ENCODE measurements at regions not wholly inside any gene's neighbourhood (a gene's known extent, or its start where the extent isn't known, plus 50 kb on each side); places are given as distances from the start of the nearest gene placed in this dataset.
"Not testable (repeated sequence)": the region's sequence is repeated elsewhere in the genome, so short reads cannot be mapped to it uniquely, and the experiment has no call there.

- no peak for DNase-seq (ENCODE audit: low spot score)
Measured at GRCh38 chr10:108962172-108962571, 961.1 kb downstream of the XPNPEP1 start.

GRCh38 chr10:108957681-108958080 lies 965.6 kb downstream of the XPNPEP1 start:
- no peak for DNase-seq (ENCODE audit: low spot score)

GRCh38 chr10:108956149-108956548 lies 967.2 kb downstream of the XPNPEP1 start:
- DNase-seq (ENCODE audit: low spot score), result no peak

- not testable (repeated sequence) for DNase-seq (ENCODE audit: low spot score)
Measured at GRCh38 chr10:108920029-108920428, 1003.3 kb downstream of the XPNPEP1 start.

GRCh38 chr10:108913300-108913699 lies 1010.0 kb downstream of the XPNPEP1 start:
- DNase-seq (ENCODE audit: low spot score), result no peak

GRCh38 chr10:108911814-108912541 lies 1011.3 kb downstream of the XPNPEP1 start:
- no peak for DNase-seq (ENCODE audit: low spot score)

- DNase-seq (ENCODE audit: low spot score), result no peak
Measured at GRCh38 chr10:108908096-108908495, 1015.2 kb downstream of the XPNPEP1 start.

- DNase-seq (ENCODE audit: low spot score), result no peak
Measured at GRCh38 chr10:108905821-108906220, 1017.5 kb downstream of the XPNPEP1 start.

GRCh38 chr10:108905171-108905570 lies 1018.1 kb downstream of the XPNPEP1 start:
- DNase-seq (ENCODE audit: low spot score), result no peak

GRCh38 chr10:108904163-108904838 lies 1019.0 kb downstream of the XPNPEP1 start:
- no peak for DNase-seq (ENCODE audit: low spot score)

GRCh38 chr10:108902619-108903285 lies 1020.6 kb downstream of the XPNPEP1 start:
- DNase-seq (ENCODE audit: low spot score), result no peak

- no peak for DNase-seq (ENCODE audit: low spot score)
Measured at GRCh38 chr10:108901781-108902618, 1021.3 kb downstream of the XPNPEP1 start.

GRCh38 chr10:108899670-108900069 lies 1023.6 kb downstream of the XPNPEP1 start:
- no peak for DNase-seq (ENCODE audit: low spot score)

- no peak for DNase-seq (ENCODE audit: low spot score)
Measured at GRCh38 chr10:108894402-108895301, 1028.7 kb downstream of the XPNPEP1 start.

GRCh38 chr10:108877095-108877561 lies 1046.2 kb downstream of the XPNPEP1 start:
- DNase-seq (ENCODE audit: low spot score), result no peak

GRCh38 chr10:108872854-108873253 lies 1050.5 kb downstream of the XPNPEP1 start:
- DNase-seq (ENCODE audit: low spot score), result no peak

- no peak for DNase-seq (ENCODE audit: low spot score)
Measured at GRCh38 chr10:108868881-108869280, 1054.4 kb downstream of the XPNPEP1 start.

GRCh38 chr10:108862676-108863350 lies 1060.5 kb downstream of the XPNPEP1 start:
- DNase-seq (ENCODE audit: low spot score), result no peak

GRCh38 chr10:108861181-108861754 lies 1062.0 kb downstream of the XPNPEP1 start:
- DNase-seq (ENCODE audit: low spot score), result no peak

- no peak for DNase-seq (ENCODE audit: low spot score)
Measured at GRCh38 chr10:108852211-108852610, 1071.1 kb downstream of the XPNPEP1 start.

Measured in hematopoietic multipotent progenitor cell treated with erythropoietin and hydrocortisone succinate and interleukin-3 and kit ligand, for 15 days (in vitro differentiated cells).